Liver (tissue), 8 donors: ENCODE measurements at regions not wholly inside any gene's neighbourhood (a gene's known extent, or its start where the extent isn't known, plus 50 kb on each side); places are given as distances from the start of the nearest gene placed in this dataset.

Source experiments
- DNase-seq: peaks from one replicate; pipeline ENCODE4 v3.0.0-alpha.2; 2017; ENCODE audit warnings: low spot score
- H3K27ac ChIP-seq, 2 donors: one replicate each; pipeline ENCODE4 v1.7.0; 2013; ENCODE audit warnings: inconsistent platforms in 2 of 2, low read length in 2 of 2, control low read depth in 1 of 2, low read depth in 1 of 2, mild to moderate bottlenecking in 1 of 2
- H3K27me3 ChIP-seq, 4 donors: one replicate each; pipeline versions ENCODE4 v1.6.1 to v1.7.0; 2013; ENCODE audit warnings: low read length in 3 of 4, inconsistent platforms in 1 of 4, mild to moderate bottlenecking in 1 of 4, moderate library complexity in 1 of 4; ENCODE audit not compliant: control insufficient read depth in 4 of 4, insufficient read depth in 4 of 4
- H3K36me3 ChIP-seq, 4 donors: one replicate each; pipeline versions ENCODE4 v1.6.1 to v1.7.0; 2013; ENCODE audit warnings: low read length in 3 of 4, mild to moderate bottlenecking in 3 of 4, low read depth in 1 of 4, moderate library complexity in 1 of 4; ENCODE audit not compliant: control insufficient read depth in 4 of 4, insufficient read depth in 3 of 4
- H3K4me1 ChIP-seq, 4 donors: one replicate each; pipeline versions ENCODE4 v1.6.1 to v1.7.0; 2013; ENCODE audit warnings: low read length in 3 of 4, mild to moderate bottlenecking in 3 of 4, moderate library complexity in 1 of 4; ENCODE audit not compliant: control insufficient read depth in 4 of 4, insufficient read depth in 4 of 4
- H3K4me3 ChIP-seq, 3 donors: one replicate each; pipeline versions ENCODE4 v1.6.1 to v1.7.0; 2013; ENCODE audit warnings: low read length in 3 of 3, control low read depth in 1 of 3, low read depth in 1 of 3, mild to moderate bottlenecking in 1 of 3
- H3K9ac ChIP-seq, 2 donors: one replicate each; pipeline ENCODE4 v1.7.0; 2013; ENCODE audit warnings: low read length in 2 of 2, mild to moderate bottlenecking in 2 of 2, moderate library complexity in 2 of 2, control low read depth in 1 of 2, low read depth in 1 of 2
- H3K9me3 ChIP-seq, 4 donors: one replicate each; pipeline versions ENCODE4 v1.6.1 to v1.7.0; 2013; ENCODE audit warnings: low read length in 3 of 4; ENCODE audit not compliant: control insufficient read depth in 4 of 4
- ATF3 ChIP-seq: IDR thresholded peaks from 2 replicates; pipeline ENCODE4 v1.6.1; 2016; ENCODE audit warnings: antibody characterized with exemption
- CTCF ChIP-seq: fragments of 150-350 bp; IDR thresholded peaks from 2 replicates; pipeline ENCODE4 v1.5.1; 2017; ENCODE audit warnings: improper control_type of control experiment, low read depth, low read length; ENCODE audit not compliant: missing input control
- EGR1 ChIP-seq, 2 donors: IDR thresholded peaks; 2 replicates each; pipeline ENCODE4 v1.6.1; 2016 to 2018; ENCODE audit warnings: antibody characterized with exemption in 2 of 2, low read depth in 2 of 2
- FOXA1 ChIP-seq: IDR thresholded peaks from 2 replicates; pipeline ENCODE4 v1.6.1; 2016; ENCODE audit warnings: antibody characterized with exemption
- FOXA2 ChIP-seq: IDR thresholded peaks from 2 replicates; pipeline ENCODE4 v1.6.1; 2016; ENCODE audit warnings: antibody characterized with exemption
- HNF4A ChIP-seq, 2 donors: conservative IDR thresholded peaks; 2 replicates each; pipeline ENCODE4 v1.6.1; 2016; ENCODE audit warnings: antibody characterized with exemption in 2 of 2, mild to moderate bottlenecking in 2 of 2
- HNF4G ChIP-seq: IDR thresholded peaks from 2 replicates; pipeline ENCODE4 v1.6.1; 2016; ENCODE audit warnings: antibody characterized with exemption
- JUND ChIP-seq, 2 donors: IDR thresholded peaks; 2 replicates each; pipeline ENCODE4 v1.6.1; 2016; ENCODE audit warnings: antibody characterized with exemption in 2 of 2
- NR2F2 ChIP-seq: IDR thresholded peaks from 2 replicates; pipeline ENCODE4 v1.6.1; 2016; ENCODE audit warnings: antibody characterized with exemption
- RAD21 ChIP-seq, 2 donors: IDR thresholded peaks; 2 replicates each; pipeline ENCODE4 v1.6.1; 2016; ENCODE audit warnings: antibody characterized with exemption in 2 of 2, mild to moderate bottlenecking in 2 of 2
- REST ChIP-seq: IDR thresholded peaks from 2 replicates; pipeline ENCODE4 v1.6.1; 2016; ENCODE audit warnings: antibody characterized with exemption, mild to moderate bottlenecking
- RXRA ChIP-seq, 2 donors: IDR thresholded peaks; 2 replicates each; pipeline ENCODE4 v1.6.1; 2017 to 2018; ENCODE audit warnings: antibody characterized with exemption in 2 of 2, mild to moderate bottlenecking in 1 of 2
- SP1 ChIP-seq: IDR thresholded peaks from 2 replicates; pipeline ENCODE4 v1.6.1; 2018; ENCODE audit warnings: antibody characterized with exemption, mild to moderate bottlenecking
- TAF1 ChIP-seq: conservative IDR thresholded peaks from 2 replicates; pipeline ENCODE4 v1.6.1; 2016; ENCODE audit warnings: antibody characterized with exemption, mild to moderate bottlenecking
- YY1 ChIP-seq: IDR thresholded peaks from 2 replicates; pipeline ENCODE4 v1.6.1; 2016; ENCODE audit warnings: antibody characterized with exemption, mild to moderate bottlenecking
- ZBTB33 ChIP-seq: IDR thresholded peaks from 2 replicates; pipeline ENCODE4 v1.6.1; 2016; ENCODE audit warnings: antibody characterized with exemption
- WGBS: extraction: QIAGEN DNeasy Blood & Tissue Kit; methylation state at CpG from one replicate; pipeline ENCODE4 v1.1.7; 2013; 5-methylcytosine and 5-hydroxymethylcytosine counted together
- donor health status: healthy.
- donor health status: healthy.
- donor health status: healthy.
- donor health status: healthy.
- donor health status: healthy.

GRCh38 chr4:43380093-43380492, 487.6 kb downstream of the GRXCR1 start:
- no peak for DNase-seq
- Histone ChIP-seq H3K4me3 (no peak overlapping the region), H3K9ac (no peak overlapping the region), H3K27ac (no peak overlapping the region), H3K27me3 (peaks cover 0 to 3% (median 0%) of the 10 kb centered on the region in 4 donors), H3K4me1 (no peaks in the 10 kb centered on the region), H3K9me3 (no peaks in the 10 kb centered on the region), H3K36me3 (no peaks in the 10 kb centered on the region)
- TF ChIP-seq RXRA (IDR thresholded peaks at IDR 0.05) (no peak), NR2F2 (no peak), REST (no peak), EGR1 (IDR thresholded peaks at IDR 0.05; ENCODE audit: low read depth in 2 of 2) (no peak), FOXA1 (no peak)
- WGBS = 75% methylated on average over 2 of the region's 2 CpGs

GRCh38 chr4:43391069-43391468, 498.6 kb downstream of the GRXCR1 start:
- TF ChIP-seq NR2F2 = no peak
- no peak for TF ChIP-seq REST
- no peak for TF ChIP-seq ZBTB33
- TF ChIP-seq FOXA1 = no peak
- TF ChIP-seq EGR1 (IDR thresholded peaks at IDR 0.05; ENCODE audit: low read depth in 2 of 2) = no peak
- no peak for TF ChIP-seq HNF4G
- TF ChIP-seq FOXA2 = no peak
- no peak for TF ChIP-seq YY1
- TF ChIP-seq ATF3 = no peak
- no peak for TF ChIP-seq CTCF
- TF ChIP-seq JUND (IDR thresholded peaks at IDR 0.05) = no peak
- no peak for TF ChIP-seq HNF4A (conservative IDR thresholded peaks at IDR 0.05)
- TF ChIP-seq RAD21 (IDR thresholded peaks at IDR 0.05) = no peak
- no peak for TF ChIP-seq TAF1
- no peak for TF ChIP-seq SP1
- no peaks in the 10 kb centered on the region for H3K9me3 ChIP-seq
- no peaks in the 10 kb centered on the region for H3K27me3 ChIP-seq
- no peak overlapping the region for H3K9ac ChIP-seq
- no peaks in the 10 kb centered on the region for H3K36me3 ChIP-seq
- no peak overlapping the region for H3K4me3 ChIP-seq
- WGBS = 23% methylated on average over 1 of the region's 1 CpG
- no peaks in the 10 kb centered on the region for H3K4me1 ChIP-seq
- H3K27ac ChIP-seq = no peak overlapping the region
- no peak for DNase-seq
